ENCODE measurements at regions not wholly inside any gene's neighbourhood (a gene's known extent, or its start where the extent isn't known, plus 50 kb on each side); places are given as distances from the start of the nearest gene placed in this dataset.

- H3K27me3 ChIP-seq (ENCODE audit: control insufficient read depth in 1 of 2, insufficient read depth in 2 of 2, low read length in 2 of 2), result no peaks in the 10 kb centered on the region
- H3K27ac ChIP-seq (ENCODE audit: low read depth in 1 of 2, low read length in 2 of 2), result no peak overlapping the region
- Mint-ChIP-seq H3K27ac (no peak overlapping the region), H3K9me3 (peaks cover 10% of the 10 kb centered on the region), H3K4me3 (no peak overlapping the region), H3K36me3 (ENCODE audit: low read depth) (no peaks in the 10 kb centered on the region), H3K27me3 (no peaks in the 10 kb centered on the region), H3K4me1 (ENCODE audit: low read depth) (no peaks in the 10 kb centered on the region)
- DNase-seq, result no peak
- no peak overlapping the region for H3K4me3 ChIP-seq (ENCODE audit: low read length)
- H3K9me3 ChIP-seq (ENCODE audit: control insufficient read depth in 1 of 2, insufficient read depth in 1 of 2, low read length in 2 of 2), result peaks cover 0 to 3% of the 10 kb centered on the region in 2 experiments
- no peak for TF ChIP-seq CTCF (IDR thresholded peaks at IDR 0.05)
- intact Hi-C loops (cut with DNase I, micrococcal nuclease), result no loop called here
- ATAC-seq (ENCODE audit: poor library complexity), result no peak
- H3K36me3 ChIP-seq (ENCODE audit: insufficient read depth, low read length), result no peaks in the 10 kb centered on the region
- ChIA-PET POLR2A (no interaction called here), CTCF (no interaction called here)
- H3K4me1 ChIP-seq (ENCODE audit: insufficient read depth, low read length), result no peaks in the 10 kb centered on the region
These were observed 179.7 kb upstream of the LRRC7 start for GRCh38 chr1:69388044-69388443.

GRCh38 chr1:69400128-69400527, 167.6 kb upstream of the LRRC7 start:
- ATAC-seq (ENCODE audit: poor library complexity) (no peak), DNase-seq (no peak)
- intact Hi-C loops (cut with DNase I, micrococcal nuclease), result no loop called here
- Mint-ChIP-seq H3K27ac (no peak overlapping the region), H3K9me3 (peaks cover 10% of the 10 kb centered on the region), H3K27me3 (no peaks in the 10 kb centered on the region), H3K4me1 (ENCODE audit: low read depth) (no peaks in the 10 kb centered on the region), H3K4me3 (no peak overlapping the region), H3K36me3 (ENCODE audit: low read depth) (no peaks in the 10 kb centered on the region)
- Histone ChIP-seq H3K9me3 (ENCODE audit: control insufficient read depth in 1 of 2, insufficient read depth in 1 of 2, low read length in 2 of 2) (peaks cover 0 to 7% of the 10 kb centered on the region in 2 experiments), H3K27ac (ENCODE audit: low read depth in 1 of 2, low read length in 2 of 2) (no peak overlapping the region), H3K4me1 (ENCODE audit: insufficient read depth, low read length) (no peaks in the 10 kb centered on the region), H3K36me3 (ENCODE audit: insufficient read depth, low read length) (no peaks in the 10 kb centered on the region), H3K4me3 (ENCODE audit: low read length) (no peak overlapping the region), H3K27me3 (ENCODE audit: control insufficient read depth in 1 of 2, insufficient read depth in 2 of 2, low read length in 2 of 2) (no peaks in the 10 kb centered on the region)
- POLR2A ChIA-PET, result no interaction called here
- CTCF ChIA-PET, result no interaction called here
- TF ChIP-seq CTCF (IDR thresholded peaks at IDR 0.05), result no peak

- no peaks in the 10 kb centered on the region for H3K27me3 Mint-ChIP-seq
- H3K4me1 Mint-ChIP-seq (ENCODE audit: low read depth), result no peaks in the 10 kb centered on the region
- intact Hi-C loops (cut with DNase I, micrococcal nuclease), result no loop called here
- no peaks in the 10 kb centered on the region for H3K4me1 ChIP-seq (ENCODE audit: insufficient read depth, low read length)
- ATAC-seq (ENCODE audit: poor library complexity) (no peak), DNase-seq (no peak)
- H3K36me3 Mint-ChIP-seq (ENCODE audit: low read depth), result no peaks in the 10 kb centered on the region
- no peak overlapping the region for H3K4me3 Mint-ChIP-seq
- POLR2A ChIA-PET, result no interaction called here
- H3K27ac Mint-ChIP-seq, result no peak overlapping the region
- H3K9me3 Mint-ChIP-seq, result peaks cover 10% of the 10 kb centered on the region
- H3K27ac ChIP-seq (ENCODE audit: low read depth in 1 of 2, low read length in 2 of 2), result no peak overlapping the region
- CTCF ChIA-PET, result no interaction called here
- peaks cover 0 to 4% of the 10 kb centered on the region in 2 experiments for H3K9me3 ChIP-seq (ENCODE audit: control insufficient read depth in 1 of 2, insufficient read depth in 1 of 2, low read length in 2 of 2)
- TF ChIP-seq CTCF (IDR thresholded peaks at IDR 0.05), result no peak
- no peak overlapping the region for H3K4me3 ChIP-seq (ENCODE audit: low read length)
- no peaks in the 10 kb centered on the region for H3K36me3 ChIP-seq (ENCODE audit: insufficient read depth, low read length)
- no peaks in the 10 kb centered on the region for H3K27me3 ChIP-seq (ENCODE audit: control insufficient read depth in 1 of 2, insufficient read depth in 2 of 2, low read length in 2 of 2)
These were observed 165.8 kb upstream of the LRRC7 start for GRCh38 chr1:69401879-69402278.
